HG03558 (cell line): ENCODE measurements at regions not wholly inside any gene's neighbourhood (a gene's known extent, or its start where the extent isn't known, plus 50 kb on each side); places are given as distances from the start of the nearest gene placed in this dataset.

Experiments used
- ATAC-seq: cut with Tn5 transposase; IDR thresholded peaks from one replicate; pipeline ENCODE4 v1.9.1; 2021; ENCODE audit warnings: moderate number of reproducible peaks; ENCODE audit not compliant: unreplicated experiment; ENCODE audit errors: extremely low read depth

DNA sequence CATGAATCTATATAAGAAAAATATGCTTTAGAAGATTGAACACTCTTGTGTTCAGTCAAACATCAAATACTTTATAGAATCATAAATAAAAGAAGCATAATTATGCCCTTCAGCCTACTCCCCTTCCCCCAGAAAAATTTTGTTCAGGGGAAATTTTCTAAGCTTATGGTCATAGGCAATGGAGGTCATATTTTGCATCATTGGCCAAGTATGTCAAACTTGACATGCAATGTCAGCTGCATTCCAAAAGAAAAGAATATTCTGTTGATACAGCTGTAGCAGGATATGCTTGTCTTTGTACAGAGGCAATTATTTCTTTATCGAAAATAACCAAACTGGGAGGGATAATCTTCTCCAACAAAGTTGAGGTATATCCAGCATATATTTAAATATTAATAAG lies 328.2 kb downstream of the ZIC1 start:
- ATAC-seq = no peak

DNA sequence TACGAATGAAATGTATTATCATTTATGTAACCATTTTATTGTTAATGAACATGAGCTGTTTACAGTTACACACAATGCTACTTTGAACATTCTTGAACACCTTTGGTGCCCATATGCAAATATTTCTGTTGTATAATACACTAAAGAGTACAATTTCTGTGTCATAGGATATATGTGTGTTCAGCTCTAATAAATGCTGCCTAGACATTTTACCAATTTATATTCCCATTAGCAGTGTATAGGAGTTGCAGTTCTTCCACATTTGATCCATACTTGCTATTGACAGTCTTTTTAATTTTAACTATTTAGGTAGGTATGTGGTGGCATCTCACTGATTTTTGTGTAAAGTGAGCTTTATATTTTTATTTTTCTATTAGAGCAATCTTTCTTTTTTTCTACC lies 331.8 kb downstream of the ZIC1 start:
- ATAC-seq = no peak

DNA sequence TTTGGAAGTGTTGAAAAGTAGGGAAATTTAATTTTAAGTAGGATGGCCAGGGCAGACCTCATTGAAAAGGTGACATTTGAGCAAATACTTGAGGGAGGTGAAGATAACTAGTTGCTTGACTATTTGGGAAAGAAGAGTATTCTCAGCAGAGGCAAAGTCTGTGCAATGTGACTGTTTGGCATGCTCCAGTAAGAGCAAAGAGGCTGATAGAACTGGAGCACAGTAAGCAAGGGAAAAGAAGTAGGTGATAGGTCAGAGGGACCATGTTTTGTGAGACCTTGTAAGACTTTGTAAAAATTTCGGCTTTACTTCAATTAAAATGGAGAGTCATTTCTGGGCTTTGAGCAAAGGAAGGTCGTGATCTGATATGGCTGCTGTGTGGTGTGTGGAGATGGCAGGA lies 335.8 kb downstream of the ZIC1 start:
- ATAC-seq = no peak

DNA sequence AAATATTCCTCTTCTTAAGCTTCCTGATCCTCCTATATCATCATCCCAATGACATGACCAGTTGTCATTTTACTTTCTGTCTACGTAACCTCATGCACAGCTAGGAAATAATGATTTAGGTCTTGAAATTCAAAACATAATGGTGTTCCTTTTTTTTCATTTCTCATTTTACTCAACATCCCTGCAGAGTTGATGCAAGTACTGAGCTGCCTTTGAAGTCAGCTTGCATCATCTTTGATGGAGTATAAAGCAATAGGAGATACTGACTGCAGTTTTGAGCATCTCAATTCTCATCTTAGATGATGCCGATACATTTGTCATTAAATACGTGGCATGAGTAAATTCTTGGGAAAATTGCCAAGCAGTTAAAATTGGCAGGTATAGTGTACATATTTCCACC lies 346.1 kb downstream of the ZIC1 start:
- ATAC-seq = no peak

DNA sequence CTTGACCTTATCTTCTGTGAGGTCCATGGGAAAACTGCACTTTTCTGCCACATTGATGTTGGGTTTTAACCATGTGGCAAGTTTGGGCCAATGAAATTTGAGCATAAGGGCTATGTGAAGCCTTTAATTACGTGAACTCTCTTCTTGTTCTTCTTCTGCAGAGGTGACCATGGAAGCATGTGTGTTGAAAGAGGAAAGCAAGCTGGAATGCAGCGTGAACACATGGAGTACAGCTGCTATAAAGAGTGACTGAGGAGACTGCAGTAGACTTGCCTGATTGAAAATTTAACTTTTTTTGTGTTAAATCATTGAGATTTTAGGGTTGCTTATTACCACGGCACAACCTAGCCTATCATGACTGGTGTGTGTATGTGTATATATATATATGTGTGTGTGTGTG lies 347.3 kb downstream of the ZIC1 start:
- ATAC-seq = no peak

DNA sequence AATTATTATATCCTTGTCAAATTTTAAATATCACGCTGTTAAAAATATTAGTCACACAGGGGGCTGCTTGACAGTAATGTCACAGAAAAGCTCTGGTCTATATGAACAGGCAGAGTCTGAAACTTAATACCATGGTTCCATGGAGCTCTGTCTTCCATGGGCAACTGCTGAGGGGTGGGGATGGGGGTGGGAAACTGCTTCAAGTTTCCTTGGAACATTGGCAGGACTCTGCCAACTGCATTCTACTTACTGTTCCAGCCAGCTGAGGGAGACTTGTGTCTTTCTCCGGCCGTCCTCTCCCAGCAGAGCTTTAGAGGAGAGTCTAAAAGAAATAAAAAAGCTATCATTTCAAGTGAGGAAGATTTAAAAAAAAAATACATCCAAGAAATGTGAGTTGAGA lies 348.7 kb downstream of the ZIC1 start:
- no peak for ATAC-seq

DNA sequence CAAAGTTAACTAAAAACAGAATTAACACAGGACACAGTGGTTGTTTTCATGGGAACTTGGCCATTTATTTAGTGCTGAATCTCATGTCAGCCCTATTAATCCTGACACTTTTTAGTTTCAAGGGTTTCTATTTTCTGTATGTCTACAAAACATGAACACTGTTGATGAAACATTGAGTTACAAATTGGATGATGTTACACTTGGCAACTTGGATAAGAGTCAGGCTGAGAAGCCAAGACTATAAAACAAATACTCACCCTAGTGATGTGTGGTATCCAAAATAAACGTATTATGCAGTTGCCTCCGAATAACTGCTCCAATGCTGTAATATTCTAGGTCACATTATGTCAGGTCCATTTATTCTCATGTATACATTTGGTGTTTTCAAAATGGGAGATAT lies 349.6 kb downstream of the ZIC1 start:
- ATAC-seq = no peak

DNA sequence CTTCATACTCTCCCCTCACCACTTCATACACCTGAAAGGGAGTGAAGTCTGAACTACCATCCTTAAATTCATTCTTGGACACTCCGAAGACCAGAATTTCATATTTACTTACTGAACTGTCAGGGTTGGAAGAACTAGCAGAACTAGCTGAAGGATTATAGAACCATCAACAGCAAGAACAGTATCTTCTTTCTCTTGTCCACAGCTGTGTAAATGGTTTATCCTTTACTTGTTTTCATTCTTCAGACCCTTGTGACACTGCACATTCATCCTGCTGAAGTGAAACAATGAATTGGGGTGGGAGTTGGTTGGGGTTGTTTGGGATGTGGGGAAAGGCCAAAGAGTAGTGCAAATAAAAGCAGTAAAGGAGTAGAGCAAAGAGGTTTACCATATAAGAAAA lies 350.9 kb downstream of the ZIC1 start:
- no peak for ATAC-seq

DNA sequence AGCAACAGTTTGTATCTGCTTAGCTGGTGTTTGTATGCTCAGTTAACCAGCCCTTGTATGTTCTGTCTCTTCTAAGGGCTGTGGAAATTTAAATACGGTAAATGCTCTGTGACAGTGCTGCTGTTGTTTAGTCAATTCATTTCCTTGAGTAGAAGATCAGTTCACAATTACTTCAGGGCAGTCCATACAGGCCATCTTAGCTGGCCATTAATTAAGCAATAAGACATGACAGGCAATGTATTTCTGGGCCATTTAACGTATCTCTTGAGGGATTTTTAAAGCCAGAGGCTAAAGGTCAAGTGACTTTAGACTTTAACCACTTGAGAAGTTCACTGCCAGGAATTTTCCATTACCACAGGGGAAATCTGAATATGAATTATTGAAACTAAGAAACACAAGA lies 351.8 kb downstream of the ZIC1 start:
- ATAC-seq = no peak

DNA sequence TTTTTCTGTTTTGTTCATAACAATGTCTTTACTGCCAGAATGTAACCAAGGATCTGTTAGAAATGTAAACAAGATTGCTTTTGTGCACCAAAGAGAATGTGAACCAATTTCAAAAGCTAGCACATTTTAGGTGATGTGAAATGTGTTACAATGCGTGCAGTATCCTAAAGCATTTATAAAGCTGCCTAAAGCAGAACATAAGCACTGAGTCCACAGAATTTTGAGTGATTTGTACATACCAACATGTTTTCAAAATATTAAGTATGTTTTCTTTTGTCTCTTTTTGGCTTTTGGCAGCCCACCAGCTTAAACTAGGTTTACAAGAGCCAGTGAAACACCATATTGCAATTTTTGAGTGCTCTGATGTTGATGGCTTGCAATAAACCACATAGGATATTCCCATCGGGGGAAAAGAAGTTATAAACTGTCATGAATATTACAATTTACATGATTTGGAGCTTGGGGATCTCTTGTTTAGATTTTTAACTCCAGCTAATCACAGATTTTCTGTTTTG lies 364.0 kb downstream of the ZIC1 start:
- ATAC-seq = no peak

DNA sequence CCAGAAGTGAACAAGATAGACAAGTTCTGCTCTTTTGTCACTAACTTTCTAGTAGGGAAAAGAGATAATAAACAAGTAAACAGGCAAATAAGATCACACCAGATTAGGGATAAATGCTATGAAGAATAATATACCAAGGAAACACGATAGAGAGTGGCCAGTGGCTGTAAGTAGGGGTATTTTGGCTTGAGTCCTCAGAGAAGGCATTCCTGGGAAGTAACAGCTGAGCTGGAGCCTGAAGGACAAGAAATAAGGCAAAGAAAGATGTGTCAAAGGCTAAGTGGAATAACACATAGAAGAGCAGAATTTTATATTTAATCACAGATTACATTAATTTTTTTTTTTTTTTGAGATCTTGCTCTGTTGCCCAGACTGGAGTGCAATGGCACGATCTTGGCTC lies 366.2 kb downstream of the ZIC1 start:
- no peak for ATAC-seq

DNA sequence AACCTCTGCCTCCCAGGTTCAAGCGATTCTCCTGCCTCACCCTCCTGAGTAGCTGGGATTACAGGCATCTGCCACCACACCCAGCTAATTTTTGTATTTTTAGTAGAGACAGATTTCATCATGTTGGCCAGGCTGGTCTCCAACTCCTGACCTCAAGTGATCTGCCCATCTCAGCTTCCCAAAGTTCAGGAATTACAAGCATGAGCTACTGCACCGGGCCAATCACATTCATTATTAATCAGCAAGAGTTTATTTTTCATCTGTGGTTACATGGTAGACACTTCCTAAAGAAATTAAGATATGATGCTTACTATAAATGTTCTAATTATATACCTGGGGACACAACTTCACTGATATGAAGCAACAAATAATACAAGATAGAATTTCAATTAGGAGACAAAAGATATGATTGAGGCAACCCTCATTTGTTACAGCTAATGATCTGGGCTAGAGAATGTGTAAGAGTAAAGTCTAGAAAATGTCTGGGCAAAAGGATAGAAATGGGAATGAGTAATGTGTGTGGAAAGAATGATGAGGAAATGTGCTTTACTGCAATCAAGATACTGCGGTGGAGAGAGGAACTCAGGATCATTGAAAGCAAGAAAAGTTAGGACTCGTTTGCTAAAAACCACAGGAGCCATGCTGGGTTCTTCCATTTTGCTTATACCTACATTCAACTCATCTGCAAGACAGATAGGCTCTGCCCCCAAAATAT lies 366.8 kb downstream of the ZIC1 start:
- ATAC-seq = no peak

DNA sequence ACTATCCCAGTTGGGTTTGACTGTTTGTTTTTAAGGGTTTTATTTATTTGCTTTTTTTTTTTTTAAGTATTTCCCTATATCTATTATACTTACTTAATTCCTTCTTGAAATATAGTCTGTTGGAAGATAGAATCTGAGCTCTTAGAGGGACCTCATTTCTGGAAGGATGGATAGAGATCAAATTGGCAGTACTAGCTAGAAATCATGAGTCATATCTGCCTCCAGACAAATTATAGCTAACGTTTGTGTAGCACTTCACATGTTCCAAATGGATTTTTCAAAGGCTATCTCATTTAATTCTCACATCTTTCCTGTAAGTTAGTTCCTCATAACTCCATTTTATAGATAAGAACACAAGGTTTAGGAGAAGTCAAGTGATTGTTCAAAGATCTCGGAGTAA lies 384.7 kb downstream of the ZIC1 start:
- ATAC-seq = no peak

DNA sequence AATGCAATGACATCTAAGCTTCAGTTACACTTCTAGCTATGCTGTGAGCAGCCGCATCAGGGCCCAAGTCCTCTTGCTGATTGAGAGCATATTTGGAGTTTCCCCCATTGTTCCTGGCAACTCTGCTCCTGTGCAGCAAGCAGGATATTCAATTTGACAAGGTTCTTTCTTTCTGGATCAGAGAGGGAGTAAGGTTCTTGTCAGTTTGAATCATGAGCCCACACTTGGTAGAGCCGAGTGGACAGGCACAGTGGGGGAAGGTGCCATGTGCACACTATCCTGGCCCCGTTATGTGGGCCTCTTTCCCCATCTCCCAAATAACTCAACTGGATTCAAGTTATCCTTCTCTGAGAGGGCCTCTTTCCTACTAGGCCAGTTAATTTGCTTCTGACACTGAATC lies 385.4 kb downstream of the ZIC1 start:
- ATAC-seq = no peak

DNA sequence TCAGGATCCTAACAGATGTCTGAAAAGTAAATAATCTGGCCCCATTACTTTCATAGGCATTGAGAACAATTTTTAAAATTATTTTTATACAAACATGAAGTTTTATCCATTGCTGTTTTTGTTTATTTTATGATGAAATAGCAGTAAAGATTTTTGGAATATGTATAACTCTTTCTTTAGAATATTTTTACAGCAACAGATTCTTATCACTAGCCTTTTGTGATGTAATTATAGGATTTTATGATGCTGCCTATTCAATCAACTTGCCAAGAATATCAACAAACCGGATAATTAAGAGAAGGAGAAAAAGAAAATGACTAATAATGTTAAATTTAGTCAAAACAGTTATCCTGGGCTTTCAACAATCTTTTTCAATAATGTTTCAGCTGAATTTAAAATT lies 386.3 kb downstream of the ZIC1 start:
- no peak for ATAC-seq

DNA sequence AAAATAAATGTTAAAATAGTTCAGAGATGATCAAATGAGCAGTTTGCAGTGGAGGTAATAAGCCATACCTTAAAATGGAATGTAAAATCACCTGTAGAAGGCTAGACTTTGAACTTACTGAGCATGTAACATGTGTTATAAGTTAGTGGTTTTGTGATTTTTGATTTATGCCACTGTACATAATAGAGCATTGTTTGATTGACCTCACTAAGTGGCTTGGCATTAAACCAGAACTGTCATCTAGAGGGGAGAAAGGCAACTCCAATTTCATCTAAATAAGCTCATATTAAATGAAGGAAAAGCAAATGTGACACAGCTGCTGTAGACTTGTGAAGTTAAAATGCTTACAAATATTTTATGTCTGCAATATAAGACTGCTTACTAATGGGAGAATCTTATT lies 387.9 kb downstream of the ZIC1 start:
- no peak for ATAC-seq

DNA sequence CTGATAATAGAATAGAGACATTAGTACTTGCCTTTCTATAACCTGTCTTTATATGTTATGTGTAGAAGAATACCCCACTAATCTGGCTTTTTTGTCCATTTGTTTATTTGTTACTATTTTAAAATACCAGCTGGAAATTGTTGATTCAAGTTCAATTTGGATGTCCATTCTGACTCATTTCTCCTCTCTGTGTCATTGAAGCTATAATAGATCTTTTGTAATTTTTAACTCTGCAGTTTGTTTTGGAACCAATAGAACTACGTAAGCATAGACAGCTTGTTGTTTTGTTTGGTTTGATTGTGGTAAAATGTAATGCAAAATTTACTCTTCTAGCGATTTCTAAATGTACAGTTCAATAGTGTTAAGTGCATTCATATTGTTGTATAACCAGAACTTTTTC lies 390.4 kb downstream of the ZIC1 start:
- no peak for ATAC-seq

DNA sequence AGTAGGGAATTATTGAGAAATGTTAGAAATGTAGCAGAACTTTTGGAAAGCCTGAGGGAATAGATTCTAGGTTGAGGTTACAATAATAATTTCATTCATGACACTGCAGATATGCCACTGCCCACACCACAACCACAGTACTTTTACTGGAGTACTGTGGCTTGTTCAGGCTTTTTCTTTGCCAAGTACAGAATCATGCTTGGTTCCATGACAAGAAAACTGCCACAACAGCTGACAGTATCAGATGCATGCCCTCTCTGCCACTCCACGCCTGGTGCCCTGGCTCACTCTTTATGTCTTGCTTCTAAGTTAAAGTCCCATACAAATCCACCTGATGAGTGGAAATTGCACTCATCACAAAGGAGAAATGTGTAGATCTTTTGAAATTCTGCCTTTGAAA lies 398.6 kb downstream of the ZIC1 start:
- ATAC-seq = no peak

DNA sequence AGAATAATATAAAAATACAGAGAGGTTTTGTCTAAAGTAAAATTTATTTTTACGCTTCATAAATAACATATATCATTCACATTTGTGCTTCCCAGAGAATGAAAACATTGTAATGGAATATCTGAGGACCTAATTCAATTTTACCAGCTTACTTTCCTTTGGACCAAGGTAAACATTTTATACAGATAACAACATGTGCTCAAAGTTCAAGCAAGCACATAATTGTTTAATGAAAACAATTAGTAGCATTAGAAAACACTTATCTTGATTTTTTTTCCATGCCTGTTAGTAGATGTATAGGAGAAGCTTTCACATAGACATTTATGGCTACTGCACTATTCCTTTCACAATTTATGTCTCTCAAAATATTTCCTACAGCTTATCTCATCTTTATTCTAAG lies 400.0 kb downstream of the ZIC1 start:
- no peak for ATAC-seq

DNA sequence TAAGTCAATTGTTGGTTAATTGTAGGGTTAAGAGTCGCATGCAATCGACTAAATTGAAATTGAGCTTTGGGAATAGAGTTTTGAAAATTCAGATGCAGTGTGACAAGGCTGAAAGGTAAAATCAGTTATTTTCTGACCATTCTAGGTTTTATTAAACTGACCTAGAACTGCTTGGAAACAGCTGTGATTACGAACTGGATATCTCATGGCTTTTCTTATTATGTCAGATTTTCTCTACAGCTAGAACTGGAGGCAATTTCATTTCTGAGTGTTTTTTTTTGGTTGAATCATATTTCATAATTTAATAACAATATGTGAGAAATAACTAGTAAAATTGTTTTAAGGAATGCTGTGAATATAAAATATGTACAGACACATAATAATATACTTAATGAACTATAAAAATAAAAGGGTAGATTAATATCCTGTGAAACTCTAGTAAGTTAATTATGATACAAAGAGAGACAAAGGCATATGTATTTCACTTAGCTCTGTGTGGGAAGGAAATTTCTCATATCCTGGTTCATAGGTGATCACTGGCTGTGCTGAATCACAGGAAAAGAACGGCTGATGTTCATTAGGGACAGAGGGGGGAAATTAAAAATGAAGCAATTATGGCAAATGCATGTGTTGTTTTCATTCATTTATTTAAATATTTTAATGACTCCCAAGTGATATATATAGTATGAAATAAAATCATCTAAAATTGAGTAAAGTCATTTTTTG lies 403.2 kb downstream of the ZIC1 start:
- ATAC-seq = no peak

DNA sequence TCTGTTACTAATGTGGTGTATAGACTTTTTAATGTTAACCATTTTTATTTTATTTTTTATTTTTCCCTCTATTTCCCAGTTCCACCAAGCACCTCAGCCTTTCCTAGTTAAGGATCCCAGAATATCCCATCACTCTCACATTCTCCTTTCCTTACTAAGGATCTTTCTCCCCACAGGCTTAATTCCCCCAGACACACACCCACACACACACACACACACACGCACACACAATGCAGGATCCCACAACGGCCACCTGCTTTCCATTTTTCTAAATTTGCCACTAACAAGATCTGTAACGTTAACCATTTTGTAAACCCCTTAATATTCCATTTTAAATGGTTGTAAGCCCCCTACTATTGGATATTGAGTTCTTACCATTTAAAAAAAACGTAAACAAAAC lies 404.1 kb downstream of the ZIC1 start:
- ATAC-seq = no peak

DNA sequence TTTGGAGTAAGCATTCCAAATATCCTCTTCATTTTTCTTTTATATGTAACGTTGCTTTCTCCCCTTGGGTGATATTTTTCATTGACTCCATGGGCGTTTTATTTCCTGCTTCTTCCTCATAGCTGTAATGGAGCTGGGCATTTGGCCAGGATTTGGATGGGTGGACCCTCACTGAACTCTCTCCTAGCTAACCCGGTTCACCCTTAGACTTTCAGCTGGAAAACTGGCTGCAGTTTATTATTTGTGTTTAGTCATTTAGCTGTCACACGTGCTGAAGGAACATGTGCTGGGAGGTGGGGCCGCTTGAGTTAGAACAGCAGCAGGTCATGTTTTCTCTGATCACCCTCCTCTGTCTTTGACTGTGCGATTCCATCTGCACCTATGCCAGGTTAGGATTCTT lies 407.6 kb downstream of the ZIC1 start:
- ATAC-seq = no peak
